Gastrocnemius medialis (tissue), 4 donors: ENCODE measurements at regions not wholly inside any gene's neighbourhood (a gene's known extent, or its start where the extent isn't known, plus 50 kb on each side); places are given as distances from the start of the nearest gene placed in this dataset.
"Not testable (repeated sequence)": the region's sequence is repeated elsewhere in the genome, so short reads cannot be mapped to it uniquely, and the experiment has no call there.

ENCODE experiments used
- ATAC-seq, 2 donors: fragments of 150-250 bp; one replicate each; pipeline ENCODE4 v1.9.1; 2016
- DNase-seq, 2 donors: peaks; one replicate each; pipeline ENCODE4 v3.0.0-alpha.2; 2019
- H3K27ac ChIP-seq, 4 donors: fragments of 200-600 bp; sonication (generic); 1 replicate in 1 of 4; 2 replicates in 3 of 4; pipeline ENCODE4 v1.5.1; 2016 to 2018; ENCODE audit warnings: mild to moderate bottlenecking in 2 of 4, moderate library complexity in 1 of 4
- H3K27me3 ChIP-seq, 3 donors: fragments of 200-600 bp; sonication (generic) in 2 of 3; 1 replicate in 1 of 3; 2 replicates in 2 of 3; pipeline versions ENCODE4 v1.5.1 to v1.6.0; 2016 to 2019; ENCODE audit warnings: mild to moderate bottlenecking in 1 of 3, moderate library complexity in 1 of 3
- H3K36me3 ChIP-seq, 2 donors: fragments of 200-600 bp; sonication (generic) in 1 of 2; one replicate each; pipeline ENCODE4 v1.5.1; 2017 to 2018
- H3K4me1 ChIP-seq, 2 donors: fragments of 200-600 bp; sonication (generic) in 1 of 2; one replicate each; pipeline ENCODE4 v1.5.1; 2016 to 2017; ENCODE audit warnings: mild to moderate bottlenecking in 2 of 2
- H3K4me3 ChIP-seq, 4 donors: fragments of 200-600 bp; sonication (generic) in 3 of 4; 1 replicate in 1 of 4; 2 replicates in 3 of 4; pipeline ENCODE4 v1.5.1; 2016 to 2019; ENCODE audit warnings: mild to moderate bottlenecking in 2 of 4
- H3K9me3 ChIP-seq, 3 donors: fragments of 200-600 bp; sonication (generic) in 2 of 3; 1 replicate in 1 of 3; 2 replicates in 2 of 3; pipeline ENCODE4 v1.5.1; 2016 to 2019
- POLR2A ChIP-seq, 2 donors: fragments of 450-650 bp; IDR thresholded peaks; one replicate each; pipeline ENCODE4 v1.6.1; 2017; ENCODE audit warnings: antibody characterized with exemption in 2 of 2, mild to moderate bottlenecking in 2 of 2, moderate library complexity in 2 of 2
- in situ Hi-C, 4 donors: fragments of 200-750 bp; cut with MboI; loops; one replicate each; pipeline versions ENCODE4 v1.15.0 to v1.8.0; 2017; ENCODE audit warnings: low sequenced_read_pairs in 4 of 4
- intact Hi-C: fragments of 100-400 bp; cut with DNase I; formaldehyde crosslinking; loops from one replicate; pipeline ENCODE4 v1.15.1; 2023; ENCODE audit warnings: low total_unique reads
- TF ChIP-seq, protein P1 (sequence below), 5 experiments: fragments of 450-650 bp in 3 of 5; fragments of 200-600 bp in 2 of 5; sonication (generic) in 2 of 5; IDR thresholded peaks in 4 of 5; conservative IDR thresholded peaks in 1 of 5; 1 replicate in 4 of 5; 2 replicates in 1 of 5; pipeline ENCODE4 v1.5.1; 2016 to 2019; ENCODE audit warnings: antibody characterized with exemption in 5 of 5, mild to moderate bottlenecking in 3 of 5, moderate library complexity in 3 of 5

DNA sequence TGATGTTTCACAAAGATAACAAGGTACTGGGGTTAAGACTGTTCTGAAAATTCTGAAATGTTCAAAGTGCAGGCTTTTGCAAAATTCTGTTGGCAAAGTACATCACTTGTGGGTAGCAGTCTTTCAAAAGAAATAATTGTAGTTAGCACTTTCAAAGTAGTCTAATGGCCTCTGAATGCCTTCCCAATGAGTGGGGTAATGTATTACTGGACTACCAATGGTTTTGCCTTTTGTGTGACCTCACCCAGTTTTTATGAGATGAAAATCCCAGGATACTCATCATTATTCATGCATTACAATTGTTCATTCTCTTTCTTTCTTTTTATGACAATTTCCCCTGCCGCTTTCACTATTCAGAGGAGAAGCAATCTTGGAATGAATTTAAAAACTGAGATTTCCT is 686.1 kb downstream of the GLUD2 start:
- H3K4me3 ChIP-seq, result no peak overlapping the region
- no peaks in the 10 kb centered on the region for H3K9me3 ChIP-seq
- ATAC-seq (no peak), DNase-seq (no peak)
- H3K27me3 ChIP-seq, result no peaks in the 10 kb centered on the region
- H3K4me1 ChIP-seq, result no peaks in the 10 kb centered on the region
- intact Hi-C loops (no loop called here), in situ Hi-C loops (no loop called here)
- TF ChIP-seq, protein P1, sequence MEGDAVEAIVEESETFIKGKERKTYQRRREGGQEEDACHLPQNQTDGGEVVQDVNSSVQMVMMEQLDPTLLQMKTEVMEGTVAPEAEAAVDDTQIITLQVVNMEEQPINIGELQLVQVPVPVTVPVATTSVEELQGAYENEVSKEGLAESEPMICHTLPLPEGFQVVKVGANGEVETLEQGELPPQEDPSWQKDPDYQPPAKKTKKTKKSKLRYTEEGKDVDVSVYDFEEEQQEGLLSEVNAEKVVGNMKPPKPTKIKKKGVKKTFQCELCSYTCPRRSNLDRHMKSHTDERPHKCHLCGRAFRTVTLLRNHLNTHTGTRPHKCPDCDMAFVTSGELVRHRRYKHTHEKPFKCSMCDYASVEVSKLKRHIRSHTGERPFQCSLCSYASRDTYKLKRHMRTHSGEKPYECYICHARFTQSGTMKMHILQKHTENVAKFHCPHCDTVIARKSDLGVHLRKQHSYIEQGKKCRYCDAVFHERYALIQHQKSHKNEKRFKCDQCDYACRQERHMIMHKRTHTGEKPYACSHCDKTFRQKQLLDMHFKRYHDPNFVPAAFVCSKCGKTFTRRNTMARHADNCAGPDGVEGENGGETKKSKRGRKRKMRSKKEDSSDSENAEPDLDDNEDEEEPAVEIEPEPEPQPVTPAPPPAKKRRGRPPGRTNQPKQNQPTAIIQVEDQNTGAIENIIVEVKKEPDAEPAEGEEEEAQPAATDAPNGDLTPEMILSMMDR (IDR thresholded peaks at IDR 0.05 in 4 of 5, conservative IDR thresholded peaks at IDR 0.05 in 1 of 5), result no peak
- no peak for TF ChIP-seq POLR2A (IDR thresholded peaks at IDR 0.05)
- H3K36me3 ChIP-seq, result no peaks in the 10 kb centered on the region
- H3K27ac ChIP-seq, result no peak overlapping the region

DNA sequence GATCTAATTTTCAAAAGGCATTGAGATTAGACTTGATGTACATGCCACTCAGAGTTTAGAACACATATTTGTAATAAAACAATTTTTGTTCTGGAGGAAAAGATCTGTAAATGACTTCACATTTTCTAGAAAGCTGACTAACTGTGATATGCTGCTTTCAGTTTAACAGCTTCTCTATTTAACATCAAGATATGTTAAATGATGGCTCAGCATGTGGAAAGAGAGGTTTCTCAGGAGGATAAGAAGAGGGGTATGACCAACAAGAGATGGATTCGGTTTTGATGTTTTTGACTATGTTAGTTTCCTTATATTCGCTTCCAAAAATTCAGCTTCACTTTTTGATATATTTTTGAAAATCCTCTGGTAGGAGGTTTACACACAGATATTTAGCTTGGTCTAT is 698.7 kb downstream of the GLUD2 start:
- Histone ChIP-seq H3K4me1 (no peaks in the 10 kb centered on the region), H3K4me3 (no peak overlapping the region), H3K9me3 (no peaks in the 10 kb centered on the region), H3K36me3 (no peaks in the 10 kb centered on the region), H3K27ac (no peak overlapping the region), H3K27me3 (no peaks in the 10 kb centered on the region)
- in situ Hi-C loops, result no loop called here
- intact Hi-C loops, result no loop called here
- TF ChIP-seq, protein P1 (IDR thresholded peaks at IDR 0.05 in 4 of 5, conservative IDR thresholded peaks at IDR 0.05 in 1 of 5), result no peak
- TF ChIP-seq POLR2A (IDR thresholded peaks at IDR 0.05), result no peak
- no peak for DNase-seq
- no peak for ATAC-seq

GRCh38 chrX:121753602-121754001 is 706.2 kb downstream of the GLUD2 start:
- H3K36me3 ChIP-seq, intact Hi-C loops, DNase-seq, H3K9me3 ChIP-seq, H3K4me1 ChIP-seq, in situ Hi-C loops, H3K4me3 ChIP-seq, ATAC-seq, H3K27me3 ChIP-seq, H3K27ac ChIP-seq: not testable (repeated sequence)

- in situ Hi-C loops, result no loop called here
- Histone ChIP-seq H3K27ac (no peak overlapping the region), H3K36me3 (no peaks in the 10 kb centered on the region), H3K4me3 (no peak overlapping the region), H3K27me3 (no peaks in the 10 kb centered on the region), H3K4me1 (no peaks in the 10 kb centered on the region), H3K9me3 (no peaks in the 10 kb centered on the region)
- TF ChIP-seq POLR2A (IDR thresholded peaks at IDR 0.05), result no peak
- TF ChIP-seq, protein P1 (IDR thresholded peaks at IDR 0.05 in 4 of 5, conservative IDR thresholded peaks at IDR 0.05 in 1 of 5), result no peak
- no peak for ATAC-seq
- intact Hi-C loops, result no loop called here
- DNase-seq, result no peak
Observed at GRCh38 chrX:121754301-121754700, 706.9 kb downstream of the GLUD2 start.

- intact Hi-C loops (no loop called here), in situ Hi-C loops (no loop called here)
- no peaks in the 10 kb centered on the region for H3K4me1 ChIP-seq
- H3K36me3 ChIP-seq, result no peaks in the 10 kb centered on the region
- no peaks in the 10 kb centered on the region for H3K9me3 ChIP-seq
- no peak overlapping the region for H3K27ac ChIP-seq
- TF ChIP-seq, protein P1 (IDR thresholded peaks at IDR 0.05 in 4 of 5, conservative IDR thresholded peaks at IDR 0.05 in 1 of 5), result no peak
- TF ChIP-seq POLR2A (IDR thresholded peaks at IDR 0.05), result no peak
- ATAC-seq (no peak), DNase-seq (no peak)
- no peak overlapping the region for H3K4me3 ChIP-seq
- no peaks in the 10 kb centered on the region for H3K27me3 ChIP-seq
Observed at GRCh38 chrX:121755541-121755940, 708.1 kb downstream of the GLUD2 start.
